BJ (cell line): ENCODE measurements at regions not wholly inside any gene's neighbourhood (a gene's known extent, or its start where the extent isn't known, plus 50 kb on each side); places are given as distances from the start of the nearest gene placed in this dataset.

Experiments used
- CTCF ChIA-PET: fragments of 350-600 bp; formaldehyde crosslinking; extraction: SDS; loops from one replicate; lab custom pipeline; 2021; ENCODE audit warnings: antibody characterized with exemption, inconsistent platforms; lab: Yijun Ruan, JAX
- POLR2A ChIA-PET: fragments of 300-600 bp; sonication (Branson Sonifier 250); formaldehyde crosslinking; extraction: SDS; loops from one replicate; lab custom pipeline; 2021; ENCODE audit warnings: antibody characterized with exemption; lab: Charles Lee
- DNase-seq: peaks from one replicate; pipeline ENCODE4 v3.0.0-alpha.2; 2011; ENCODE audit warnings: low read depth
- H3K27me3 ChIP-seq: 2 replicates; pipeline ENCODE4 v1.6.0; 2011; ENCODE audit warnings: low read length; ENCODE audit not compliant: control insufficient read depth, insufficient read depth
- H3K36me3 ChIP-seq: 2 replicates; pipeline ENCODE4 v1.5.1; 2011; ENCODE audit warnings: low read length; ENCODE audit not compliant: control insufficient read depth, insufficient read depth
- H3K4me3 ChIP-seq: 2 replicates; pipeline ENCODE4 v1.5.1; 2011; ENCODE audit warnings: low read depth, mild to moderate bottlenecking, control low read depth, low read length
- TF ChIP-seq, protein P1 (sequence below): IDR thresholded peaks from 2 replicates; pipeline ENCODE4 v1.5.1; 2011; ENCODE audit warnings: low read depth, mild to moderate bottlenecking, control low read depth, inconsistent platforms, low read length, moderate library complexity; ENCODE audit not compliant: insufficient read depth

DNA sequence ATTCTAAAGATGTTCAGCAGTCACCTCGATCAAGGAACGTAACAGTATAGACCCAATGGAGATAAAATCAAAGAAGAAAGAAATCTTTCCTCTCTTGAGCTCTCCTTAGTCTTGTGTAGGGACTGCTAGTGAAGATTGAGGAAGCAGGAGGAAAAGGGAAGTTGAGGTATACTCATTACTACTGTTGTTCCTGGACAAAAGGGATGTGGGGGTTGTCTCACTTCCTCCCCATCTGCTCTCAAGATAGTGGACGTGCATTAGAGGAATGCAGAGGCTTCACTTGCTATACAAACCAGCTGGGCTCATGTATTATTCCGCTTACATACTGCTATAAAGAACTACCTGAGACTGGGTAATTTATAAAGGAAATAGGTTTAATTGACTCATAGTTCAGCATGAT lies 208.9 kb upstream of the ARHGEF9 start:
- TF ChIP-seq, protein P1, sequence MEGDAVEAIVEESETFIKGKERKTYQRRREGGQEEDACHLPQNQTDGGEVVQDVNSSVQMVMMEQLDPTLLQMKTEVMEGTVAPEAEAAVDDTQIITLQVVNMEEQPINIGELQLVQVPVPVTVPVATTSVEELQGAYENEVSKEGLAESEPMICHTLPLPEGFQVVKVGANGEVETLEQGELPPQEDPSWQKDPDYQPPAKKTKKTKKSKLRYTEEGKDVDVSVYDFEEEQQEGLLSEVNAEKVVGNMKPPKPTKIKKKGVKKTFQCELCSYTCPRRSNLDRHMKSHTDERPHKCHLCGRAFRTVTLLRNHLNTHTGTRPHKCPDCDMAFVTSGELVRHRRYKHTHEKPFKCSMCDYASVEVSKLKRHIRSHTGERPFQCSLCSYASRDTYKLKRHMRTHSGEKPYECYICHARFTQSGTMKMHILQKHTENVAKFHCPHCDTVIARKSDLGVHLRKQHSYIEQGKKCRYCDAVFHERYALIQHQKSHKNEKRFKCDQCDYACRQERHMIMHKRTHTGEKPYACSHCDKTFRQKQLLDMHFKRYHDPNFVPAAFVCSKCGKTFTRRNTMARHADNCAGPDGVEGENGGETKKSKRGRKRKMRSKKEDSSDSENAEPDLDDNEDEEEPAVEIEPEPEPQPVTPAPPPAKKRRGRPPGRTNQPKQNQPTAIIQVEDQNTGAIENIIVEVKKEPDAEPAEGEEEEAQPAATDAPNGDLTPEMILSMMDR = no peak
- POLR2A ChIA-PET = no interaction called here
- Histone ChIP-seq H3K36me3 (no peaks in the 10 kb centered on the region), H3K27me3 (no peaks in the 10 kb centered on the region), H3K4me3 (no peak overlapping the region)
- CTCF ChIA-PET = interaction anchor here (0.6 kb wide), 1 partner anchor 253 kb away, joined by 5 read pairs; no protein-coding TSS in a partner anchor
- DNase-seq = no peak

DNA sequence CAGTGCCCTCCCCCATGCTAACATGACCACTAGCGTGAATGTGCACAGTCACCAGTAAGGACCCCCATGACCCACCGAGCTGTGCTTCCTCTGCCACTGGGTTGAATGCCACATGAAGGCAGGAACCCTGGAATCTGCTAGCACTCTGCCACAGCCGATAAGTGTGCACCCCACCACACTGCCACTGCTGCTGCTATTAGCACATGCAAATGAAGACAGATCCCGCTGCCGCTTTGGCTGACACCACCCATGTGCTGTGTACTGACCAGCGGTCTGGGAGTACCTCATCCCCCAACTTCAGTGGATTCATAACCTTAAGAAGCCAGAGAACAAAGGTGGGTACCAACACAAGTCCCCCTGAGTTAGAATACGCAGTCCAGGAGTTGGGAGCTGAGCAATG lies 200.9 kb upstream of the ARHGEF9 start:
- H3K36me3 ChIP-seq = no peaks in the 10 kb centered on the region
- H3K27me3 ChIP-seq = no peaks in the 10 kb centered on the region
- POLR2A ChIA-PET = no interaction called here
- TF ChIP-seq, protein P1 = no peak
- CTCF ChIA-PET = no interaction called here
- DNase-seq = no peak
- no peak overlapping the region for H3K4me3 ChIP-seq

DNA sequence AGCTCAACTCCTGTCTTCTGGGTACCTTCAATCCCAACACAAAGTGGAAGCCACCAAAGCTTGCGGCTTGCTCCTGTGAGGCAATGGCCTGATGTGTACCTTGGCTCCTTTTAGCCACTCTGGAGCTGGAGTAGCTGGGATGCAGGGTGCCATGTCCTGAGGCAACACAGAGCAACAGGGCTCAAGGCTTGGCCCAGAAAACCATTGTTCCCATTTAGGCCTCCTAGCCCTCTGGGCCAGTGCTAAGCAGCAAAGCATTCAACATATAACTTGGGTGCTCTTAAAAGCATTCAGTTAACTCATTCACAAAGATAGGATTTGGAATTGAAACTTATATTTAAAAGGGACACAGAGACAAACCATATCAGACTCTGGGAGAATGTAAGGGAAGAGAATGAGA lies 194.5 kb upstream of the ARHGEF9 start:
- TF ChIP-seq, protein P1 = no peak
- ChIA-PET POLR2A (interaction anchor here (0.6 kb wide), 1 partner anchor 1599 kb away, joined by 6 read pairs; no protein-coding TSS in a partner anchor), CTCF (no interaction called here)
- Histone ChIP-seq H3K4me3 (no peak overlapping the region), H3K36me3 (no peaks in the 10 kb centered on the region), H3K27me3 (no peaks in the 10 kb centered on the region)
- no peak for DNase-seq

DNA sequence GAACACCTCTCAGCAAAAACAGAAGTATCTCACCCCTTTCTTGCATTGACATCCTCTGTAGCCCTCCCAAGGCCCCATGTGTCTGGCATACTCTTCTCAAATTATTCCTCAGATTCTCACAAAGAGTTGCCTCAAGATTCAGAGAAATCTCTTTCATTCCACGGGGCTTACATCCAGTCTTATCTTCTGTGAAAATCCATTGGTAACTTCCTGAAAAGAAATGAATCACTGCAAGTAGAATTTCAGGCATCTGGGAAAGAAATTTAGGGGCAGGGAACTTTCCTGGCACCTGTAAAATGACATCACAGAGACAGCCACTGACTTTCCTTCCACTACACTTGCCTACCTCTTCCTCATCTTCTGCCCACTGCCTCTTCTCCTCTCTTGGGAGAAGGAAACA lies 182.5 kb upstream of the ARHGEF9 start:
- TF ChIP-seq, protein P1 = no peak
- Histone ChIP-seq H3K4me3 (no peak overlapping the region), H3K36me3 (no peaks in the 10 kb centered on the region), H3K27me3 (no peaks in the 10 kb centered on the region)
- ChIA-PET POLR2A (no interaction called here), CTCF (interaction anchor here (0.8 kb wide), 1 partner anchor 9 kb away, joined by 3 read pairs; no protein-coding TSS in a partner anchor)
- peak; percentile 23 for DNase-seq

DNA sequence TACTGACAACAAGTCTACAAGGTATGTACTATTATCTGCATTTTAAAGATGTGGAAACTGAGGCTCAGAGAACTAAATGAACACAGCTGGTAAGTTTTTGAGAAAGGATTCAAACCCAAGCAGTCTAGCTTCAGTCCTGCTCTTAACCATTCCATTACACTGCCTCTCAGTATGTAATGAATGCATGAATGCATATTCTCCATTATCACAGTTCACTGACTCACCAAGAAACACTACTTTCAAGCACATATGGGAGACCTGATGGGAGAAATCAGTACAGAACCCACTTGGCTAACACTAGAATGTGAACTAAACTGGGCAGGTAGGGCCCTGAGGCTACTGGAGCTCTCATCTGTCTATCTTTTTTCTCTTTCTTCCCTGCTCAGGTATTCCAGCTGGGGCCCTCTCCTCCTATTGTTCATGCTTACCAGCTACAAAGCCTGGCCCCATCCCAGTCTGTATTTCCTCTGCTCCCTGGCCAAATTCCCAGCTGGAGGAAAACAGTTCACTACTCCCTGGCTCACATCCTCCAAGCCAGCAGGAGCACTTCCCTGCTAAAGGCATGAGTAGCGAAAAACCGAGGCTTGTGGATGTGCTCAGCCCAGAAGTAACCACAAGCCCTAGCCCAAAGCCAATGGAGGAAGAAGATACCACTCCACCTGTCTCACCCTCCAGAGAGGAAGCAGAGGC lies 178.2 kb upstream of the ARHGEF9 start:
- no peaks in the 10 kb centered on the region for H3K36me3 ChIP-seq
- POLR2A ChIA-PET = no interaction called here
- CTCF ChIA-PET = no interaction called here
- TF ChIP-seq, protein P1 = no peak
- DNase-seq = no peak
- no peak overlapping the region for H3K4me3 ChIP-seq
- H3K27me3 ChIP-seq = no peaks in the 10 kb centered on the region
